Hepatocyte (in vitro differentiated cells): ENCODE measurements at regions not wholly inside any gene's neighbourhood (a gene's known extent, or its start where the extent isn't known, plus 50 kb on each side); places are given as distances from the start of the nearest gene placed in this dataset.

Source experiments
- DNase-seq: peaks from one replicate; pipeline ENCODE4 v3.0.0-alpha.2; 2016; ENCODE audit warnings: low spot score
- H2AFZ ChIP-seq: fragments of 200-600 bp; sonication (generic); 2 replicates; pipeline ENCODE4 v1.6.0; 2016; ENCODE audit warnings: antibody characterized with exemption, mild to moderate bottlenecking
- H3K27ac ChIP-seq: fragments of 200-600 bp; sonication (generic); 2 replicates; pipeline ENCODE4 v1.5.1; 2016; ENCODE audit warnings: mild to moderate bottlenecking
- H3K27me3 ChIP-seq: fragments of 200-600 bp; sonication (generic); 2 replicates; pipeline ENCODE4 v1.6.1; 2016
- H3K36me3 ChIP-seq: fragments of 200-600 bp; sonication (generic); replicated peaks from 2 replicates; pipeline ENCODE4 v1.5.1; 2016; ENCODE audit warnings: low read depth; ENCODE audit not compliant: insufficient read depth
- H3K4me1 ChIP-seq: fragments of 200-600 bp; sonication (generic); 2 replicates; pipeline ENCODE4 v1.5.1; 2016; ENCODE audit warnings: mild to moderate bottlenecking, moderate library complexity; ENCODE audit not compliant: insufficient read depth
- H3K4me2 ChIP-seq: fragments of 200-600 bp; sonication (generic); 2 replicates; pipeline ENCODE4 v1.6.0; 2016
- H3K4me3 ChIP-seq: fragments of 200-600 bp; sonication (generic); 2 replicates; pipeline ENCODE4 v1.5.1; 2016; ENCODE audit warnings: mild to moderate bottlenecking
- H3K79me2 ChIP-seq: fragments of 200-600 bp; sonication (generic); 2 replicates; pipeline ENCODE4 v1.6.0; 2017; ENCODE audit warnings: mild to moderate bottlenecking
- H3K9me2 ChIP-seq: fragments of 200-600 bp; sonication (generic); replicated peaks from 2 replicates; pipeline ENCODE4 v1.6.0; 2017; ENCODE audit warnings: mild to moderate bottlenecking; ENCODE audit not compliant: insufficient read depth
- H3K9me3 ChIP-seq: fragments of 200-600 bp; sonication (generic); 2 replicates; pipeline ENCODE4 v1.5.1; 2016; ENCODE audit warnings: low read depth, mild to moderate bottlenecking
- H4K20me1 ChIP-seq: fragments of 200-600 bp; sonication (generic); 2 replicates; pipeline ENCODE4 v1.6.0; 2016; ENCODE audit warnings: mild to moderate bottlenecking; ENCODE audit not compliant: insufficient read depth, poor library complexity, severe bottlenecking
- EZH2 ChIP-seq: fragments of 200-600 bp; sonication (generic); IDR thresholded peaks from 2 replicates; pipeline ENCODE4 v1.6.1; 2016; ENCODE audit warnings: antibody characterized with exemption, mild to moderate bottlenecking, borderline replicate concordance
- EZH2phosphoT487 ChIP-seq: fragments of 200-600 bp; sonication (generic); IDR thresholded peaks from one replicate; pipeline ENCODE4 v1.6.1; 2018; ENCODE audit warnings: antibody characterized with exemption, mild to moderate bottlenecking, low read depth, moderate library complexity; ENCODE audit not compliant: unreplicated experiment, severe bottlenecking
- WGBS: methylation state at CpG from one replicate; pipeline ENCODE4 v1.1.6; 2016; ENCODE audit warnings: low lambda C conversion rate; ENCODE audit errors: missing lambda C conversion rate; 5-methylcytosine and 5-hydroxymethylcytosine counted together
- TF ChIP-seq, protein P1 (sequence below): fragments of 200-600 bp; sonication (generic); IDR thresholded peaks from 2 replicates; pipeline ENCODE4 v1.5.1; 2016; ENCODE audit warnings: antibody characterized with exemption, mild to moderate bottlenecking; ENCODE audit not compliant: poor library complexity

DNA sequence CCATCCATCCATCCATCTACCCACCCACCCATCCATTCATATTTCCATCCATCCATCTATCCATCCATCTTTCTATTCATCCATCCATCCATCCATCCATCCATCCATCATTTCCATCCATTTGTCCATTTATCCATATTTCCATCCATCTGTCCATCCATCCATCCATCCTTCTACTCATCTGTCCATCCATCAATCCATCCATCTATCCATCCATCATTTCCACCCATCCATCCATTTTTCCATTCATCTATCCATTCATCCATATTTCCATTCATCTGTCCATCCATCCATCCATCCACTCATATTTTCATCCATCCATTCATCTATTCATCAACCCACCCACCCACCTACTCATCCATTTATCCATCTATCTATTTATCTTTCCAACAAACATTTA, 229.6 kb downstream of the TEX29 start:
- H3K27ac ChIP-seq = no peak overlapping the region
- H3K4me3 ChIP-seq = no peak overlapping the region
- H3K4me2 ChIP-seq = no peak overlapping the region
- no peaks in the 10 kb centered on the region for H4K20me1 ChIP-seq
- no peak for TF ChIP-seq EZH2phosphoT487
- TF ChIP-seq, protein P1, sequence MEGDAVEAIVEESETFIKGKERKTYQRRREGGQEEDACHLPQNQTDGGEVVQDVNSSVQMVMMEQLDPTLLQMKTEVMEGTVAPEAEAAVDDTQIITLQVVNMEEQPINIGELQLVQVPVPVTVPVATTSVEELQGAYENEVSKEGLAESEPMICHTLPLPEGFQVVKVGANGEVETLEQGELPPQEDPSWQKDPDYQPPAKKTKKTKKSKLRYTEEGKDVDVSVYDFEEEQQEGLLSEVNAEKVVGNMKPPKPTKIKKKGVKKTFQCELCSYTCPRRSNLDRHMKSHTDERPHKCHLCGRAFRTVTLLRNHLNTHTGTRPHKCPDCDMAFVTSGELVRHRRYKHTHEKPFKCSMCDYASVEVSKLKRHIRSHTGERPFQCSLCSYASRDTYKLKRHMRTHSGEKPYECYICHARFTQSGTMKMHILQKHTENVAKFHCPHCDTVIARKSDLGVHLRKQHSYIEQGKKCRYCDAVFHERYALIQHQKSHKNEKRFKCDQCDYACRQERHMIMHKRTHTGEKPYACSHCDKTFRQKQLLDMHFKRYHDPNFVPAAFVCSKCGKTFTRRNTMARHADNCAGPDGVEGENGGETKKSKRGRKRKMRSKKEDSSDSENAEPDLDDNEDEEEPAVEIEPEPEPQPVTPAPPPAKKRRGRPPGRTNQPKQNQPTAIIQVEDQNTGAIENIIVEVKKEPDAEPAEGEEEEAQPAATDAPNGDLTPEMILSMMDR = no peak
- TF ChIP-seq EZH2 = no peak
- H3K79me2 ChIP-seq = no peaks in the 10 kb centered on the region
- no peaks in the 10 kb centered on the region for H3K36me3 ChIP-seq
- DNase-seq = no peak
- no peak overlapping the region for H2AFZ ChIP-seq
- no peaks in the 10 kb centered on the region for H3K9me2 ChIP-seq
- no peaks in the 10 kb centered on the region for H3K9me3 ChIP-seq
- no peaks in the 10 kb centered on the region for H3K4me1 ChIP-seq
- peaks cover 18% of the 10 kb centered on the region for H3K27me3 ChIP-seq

DNA sequence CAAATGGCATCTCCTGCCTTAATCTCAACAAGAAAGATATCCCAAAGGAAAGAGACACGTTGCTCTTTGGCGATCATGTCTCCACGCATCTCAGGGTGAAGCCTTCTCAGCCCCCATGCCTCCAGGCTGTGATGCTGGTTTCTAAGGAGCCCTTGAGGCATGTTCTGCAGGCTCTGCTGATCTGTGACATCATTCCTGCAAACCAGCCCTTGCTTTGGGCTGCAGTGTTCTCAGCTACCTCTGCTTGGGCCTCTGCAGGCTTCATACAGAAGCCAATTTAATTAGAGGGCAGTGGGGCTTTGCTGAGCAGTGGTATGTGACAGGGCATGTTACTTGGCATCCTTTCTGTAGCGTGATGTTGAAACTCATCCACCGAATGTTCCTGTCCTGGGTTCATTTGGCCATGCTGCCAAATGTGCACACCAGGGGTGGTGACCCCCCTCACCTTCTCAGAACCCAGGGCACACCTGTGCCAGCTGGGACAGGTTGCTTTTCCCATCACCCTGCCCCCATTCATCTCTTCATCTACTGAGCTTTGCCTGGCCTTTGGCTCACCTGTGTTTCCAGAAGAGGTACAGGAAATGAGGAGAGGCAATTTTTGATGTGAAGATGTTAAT, 230.9 kb downstream of the TEX29 start:
- no peaks in the 10 kb centered on the region for H4K20me1 ChIP-seq
- H3K27ac ChIP-seq = no peak overlapping the region

DNA sequence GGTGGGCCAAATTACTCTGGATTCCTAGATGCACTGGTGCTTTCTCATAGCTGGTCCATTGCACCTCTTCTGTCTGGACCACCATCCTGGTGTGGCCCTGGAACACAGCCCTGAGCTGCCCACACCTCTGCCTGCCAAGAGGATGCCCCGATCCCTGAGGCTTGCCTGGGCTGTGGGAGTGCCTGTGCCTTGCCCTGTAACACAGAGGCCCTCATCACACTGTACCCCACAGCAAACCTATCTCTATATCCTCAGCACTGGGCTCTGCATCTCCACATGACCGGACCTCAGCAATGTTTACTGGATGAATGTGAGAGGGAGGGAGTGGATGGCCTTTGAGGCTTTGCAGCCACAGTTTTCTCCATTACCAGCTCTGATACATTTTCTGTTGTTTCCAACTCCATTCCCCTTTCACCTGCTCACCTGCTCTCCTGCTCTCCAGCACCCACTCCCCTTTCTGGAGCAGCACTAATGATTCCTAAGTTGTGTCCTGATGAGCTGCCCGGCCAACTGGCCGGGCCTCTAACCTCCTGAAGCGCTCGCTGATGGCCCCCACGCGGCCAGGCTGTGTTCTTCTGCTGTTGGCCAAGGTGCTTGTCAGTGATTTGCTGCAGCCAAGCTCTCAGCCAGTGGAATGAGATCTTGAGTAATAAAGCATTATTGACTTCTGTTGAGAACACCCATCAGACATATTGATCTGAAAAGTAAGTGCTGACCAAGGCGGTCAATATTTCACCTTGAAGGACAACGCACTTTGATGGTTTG, 232.6 kb downstream of the TEX29 start:
- peaks cover 18% of the 10 kb centered on the region for H3K27me3 ChIP-seq
- WGBS = 93% methylated on average over 10 of the region's 10 CpGs
- H3K9me2 ChIP-seq = no peaks in the 10 kb centered on the region
- no peaks in the 10 kb centered on the region for H3K4me1 ChIP-seq
- no peak overlapping the region for H2AFZ ChIP-seq
- H3K9me3 ChIP-seq = no peaks in the 10 kb centered on the region
- DNase-seq = no peak
- H3K79me2 ChIP-seq = no peaks in the 10 kb centered on the region
- TF ChIP-seq EZH2 (no peak), EZH2phosphoT487 (no peak)
- TF ChIP-seq, protein P1 = no peak
- no peak overlapping the region for H3K4me2 ChIP-seq
- no peak overlapping the region for H3K27ac ChIP-seq
- no peak overlapping the region for H3K4me3 ChIP-seq
- no peaks in the 10 kb centered on the region for H3K36me3 ChIP-seq
- H4K20me1 ChIP-seq = no peaks in the 10 kb centered on the region

More for the DNA sequence above, 230.9 kb downstream of the TEX29 start:
- 88% methylated on average over 5 of the region's 5 CpGs for WGBS
- H2AFZ ChIP-seq = no peak overlapping the region
- H3K36me3 ChIP-seq = no peaks in the 10 kb centered on the region
- no peak for DNase-seq
- no peaks in the 10 kb centered on the region for H3K9me3 ChIP-seq
- no peaks in the 10 kb centered on the region for H3K79me2 ChIP-seq
- H3K4me1 ChIP-seq = no peaks in the 10 kb centered on the region
- H3K4me3 ChIP-seq = no peak overlapping the region
- no peak overlapping the region for H3K4me2 ChIP-seq
- TF ChIP-seq EZH2 (no peak), EZH2phosphoT487 (no peak)
- TF ChIP-seq, protein P1 = no peak
- peaks cover 18% of the 10 kb centered on the region for H3K27me3 ChIP-seq
- H3K9me2 ChIP-seq = no peaks in the 10 kb centered on the region
